Cerebellar cortex (tissue), 1 donor: ENCODE measurements at regions not wholly inside any gene's neighbourhood (a gene's known extent, or its start where the extent isn't known, plus 50 kb on each side); places are given as distances from the start of the nearest gene placed in this dataset.
A peak's percentile ranks its signal among the peaks of the same experiment; 100 is the strongest.

Experiments
- DNase-seq: peaks from one replicate; pipeline ENCODE4 v3.0.0-alpha.2; 2015; ENCODE audit warnings: low spot score

DNA sequence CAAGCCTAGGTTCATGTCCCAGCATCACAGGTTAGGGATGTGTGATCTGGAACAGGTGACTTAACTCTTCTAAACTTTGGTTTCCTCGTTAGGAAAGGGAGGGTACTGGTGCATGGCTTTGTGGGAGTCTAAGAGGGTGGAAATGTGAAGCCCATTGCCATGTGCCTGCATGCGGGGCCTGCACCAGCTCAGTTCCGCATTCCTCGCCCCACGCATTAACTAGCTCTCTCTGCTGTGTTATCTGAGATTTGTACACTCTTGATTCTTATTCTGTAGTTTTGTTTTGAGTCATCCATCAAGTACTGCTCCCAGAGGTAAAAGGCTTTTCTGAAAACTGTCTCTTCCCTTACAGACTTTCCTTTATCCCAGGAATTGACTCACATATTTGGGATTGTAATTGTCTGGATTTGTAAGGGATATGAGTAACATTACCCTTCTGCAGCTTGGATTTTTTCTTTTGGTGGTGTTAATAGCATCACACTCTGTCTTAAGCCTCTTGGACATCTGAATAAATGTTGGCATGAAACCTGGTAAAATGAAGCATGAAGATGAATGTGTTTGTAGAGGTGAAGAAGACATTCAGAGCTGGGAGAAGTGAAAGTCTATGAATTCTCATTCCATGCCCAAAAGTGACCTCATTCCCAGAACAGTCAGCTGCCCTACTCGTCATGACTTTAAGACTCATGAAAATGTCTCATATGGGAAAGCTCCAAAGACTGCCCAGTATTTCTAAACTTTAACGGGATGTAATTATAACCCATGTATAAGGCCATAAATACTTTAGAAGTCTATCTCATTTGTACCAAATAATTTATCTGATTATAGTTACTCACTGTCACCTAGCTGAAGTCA, 357.3 kb downstream of the FOXA2 start:
- no peak for DNase-seq

- DNase-seq = no peak
Observed at GRCh38 chr20:22223236-22223635, 361.1 kb downstream of the FOXA2 start.

DNA sequence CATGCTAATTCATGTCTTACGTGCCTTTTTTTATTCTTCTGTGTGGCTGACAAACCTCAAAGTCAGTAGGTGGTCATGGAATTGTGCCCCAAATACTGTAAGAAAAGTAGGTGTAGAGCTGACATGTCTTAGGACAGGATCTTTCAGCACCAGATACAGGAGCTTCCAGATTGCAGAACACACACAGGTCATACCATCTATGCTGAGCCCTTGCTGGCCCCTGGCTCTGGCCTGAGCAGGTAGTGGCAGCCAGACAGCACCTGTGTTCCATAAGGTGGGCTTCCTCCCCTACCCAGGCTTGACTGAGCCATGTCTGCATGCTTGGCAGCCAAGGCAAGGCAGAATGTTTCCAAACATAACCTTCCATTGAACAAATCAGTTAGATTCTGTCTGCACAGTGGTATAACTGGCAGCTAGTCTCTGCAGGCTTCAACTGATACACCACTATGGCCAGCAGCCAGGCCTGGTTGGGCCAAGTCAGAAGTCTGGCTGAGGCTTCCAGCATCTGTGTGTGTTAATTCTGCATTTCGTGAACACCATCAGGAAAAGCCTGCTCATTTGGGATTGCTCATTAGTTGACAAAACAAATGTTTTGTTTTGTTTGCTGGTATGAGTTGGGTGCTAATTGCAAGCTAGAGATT, 366.5 kb downstream of the FOXA2 start:
- DNase-seq = peak; percentile 24

DNA sequence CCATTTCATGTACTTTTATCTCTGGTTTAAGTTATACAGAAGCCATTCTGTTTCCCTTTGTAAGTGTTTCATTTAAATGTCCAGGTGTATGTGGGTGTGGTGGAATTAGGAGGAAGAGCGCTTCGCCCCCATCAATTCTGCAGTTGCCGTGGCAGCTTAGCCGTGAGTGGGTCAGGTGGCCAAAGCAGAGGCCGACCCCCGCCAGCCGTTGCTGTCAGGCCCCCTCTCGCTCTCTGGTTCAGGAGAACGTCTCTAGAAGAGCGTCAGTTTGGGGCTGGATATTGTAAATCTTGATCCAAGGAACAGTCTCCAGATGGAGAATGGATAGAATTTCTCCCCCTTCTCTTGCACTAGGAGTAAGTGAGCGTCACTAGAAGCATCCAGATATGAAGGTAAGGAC, 367.4 kb downstream of the FOXA2 start:
- DNase-seq = no peak

DNA sequence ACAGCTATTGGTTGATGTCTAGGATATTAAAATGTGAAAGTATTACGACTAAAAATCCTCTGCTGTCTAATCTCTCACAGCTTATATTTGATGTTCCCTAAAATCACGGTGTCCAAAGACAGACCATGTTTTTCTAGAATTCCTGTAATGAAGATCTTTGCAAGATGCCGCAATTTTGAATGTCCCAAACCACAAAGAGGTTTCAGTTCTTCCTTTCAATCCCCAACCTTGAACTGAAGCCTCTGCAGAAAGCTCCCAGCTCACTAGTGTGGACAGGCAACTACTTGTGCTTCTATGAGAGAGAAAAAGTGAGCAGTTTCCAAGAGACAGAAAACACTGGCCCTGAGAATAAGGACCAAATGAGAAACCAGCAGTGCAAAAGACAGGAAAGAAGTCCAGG, 370.1 kb downstream of the FOXA2 start:
- no peak for DNase-seq

DNA sequence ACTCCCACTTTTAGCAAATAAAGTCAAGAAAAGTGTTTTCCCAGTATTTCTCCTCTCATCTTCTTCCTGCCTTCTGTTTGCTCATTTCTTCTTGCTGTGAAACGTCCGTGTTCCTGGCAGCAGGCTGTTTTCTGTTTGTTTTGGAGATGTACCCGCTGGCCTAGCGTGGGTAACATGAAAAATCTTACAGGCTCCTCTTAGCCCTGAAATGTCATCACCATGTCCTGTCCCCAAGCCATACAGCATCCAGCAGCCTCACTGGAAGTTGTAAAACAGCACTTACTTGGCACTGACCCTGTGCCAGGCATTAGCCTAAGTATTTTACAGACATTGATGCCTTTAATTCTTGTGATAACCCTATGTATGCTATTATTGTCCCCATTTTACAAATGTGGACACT, 371.1 kb downstream of the FOXA2 start:
- no peak for DNase-seq

DNA sequence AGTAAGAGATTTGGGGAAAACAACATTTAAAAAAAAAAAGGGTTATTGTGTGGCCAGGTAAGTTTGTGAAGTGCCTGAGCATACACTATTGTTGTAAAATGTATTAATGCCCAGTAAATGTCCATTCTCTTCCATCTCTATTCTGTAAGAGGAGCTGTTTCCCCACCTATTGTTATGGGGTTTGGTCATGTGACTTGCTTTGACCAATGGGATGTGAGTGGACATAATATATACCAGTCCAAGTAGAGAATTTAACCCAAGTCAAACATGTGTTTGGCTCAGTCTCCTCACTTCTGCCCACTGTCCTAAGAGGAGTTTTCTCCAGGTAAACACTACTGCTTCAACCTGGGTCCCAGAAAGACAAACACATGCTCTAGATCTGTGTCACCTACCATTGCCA, 377.1 kb downstream of the FOXA2 start:
- DNase-seq = no peak

DNA sequence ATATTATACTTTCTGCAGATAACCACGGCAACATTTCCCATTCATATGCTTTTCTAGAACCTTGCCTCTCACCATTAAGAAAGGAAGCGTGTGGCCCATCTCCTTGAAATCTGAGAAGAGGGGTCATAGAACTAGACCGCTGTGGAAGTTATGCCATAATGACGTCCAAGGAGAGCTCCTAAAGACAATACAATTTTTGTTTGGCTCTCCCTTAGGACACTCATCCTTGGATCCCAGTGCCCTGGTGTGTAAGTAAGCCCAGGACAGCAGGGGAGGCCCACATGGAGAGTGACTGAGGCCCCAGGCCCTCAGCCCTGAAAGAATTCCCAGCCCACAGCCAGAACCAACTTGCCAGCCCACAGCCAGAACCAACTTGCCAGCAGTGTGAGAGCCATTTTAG, 379.6 kb downstream of the FOXA2 start:
- no peak for DNase-seq

- DNase-seq = no peak
Observed at GRCh38 chr20:22182148-22182547, 402.2 kb downstream of the FOXA2 start.

DNA sequence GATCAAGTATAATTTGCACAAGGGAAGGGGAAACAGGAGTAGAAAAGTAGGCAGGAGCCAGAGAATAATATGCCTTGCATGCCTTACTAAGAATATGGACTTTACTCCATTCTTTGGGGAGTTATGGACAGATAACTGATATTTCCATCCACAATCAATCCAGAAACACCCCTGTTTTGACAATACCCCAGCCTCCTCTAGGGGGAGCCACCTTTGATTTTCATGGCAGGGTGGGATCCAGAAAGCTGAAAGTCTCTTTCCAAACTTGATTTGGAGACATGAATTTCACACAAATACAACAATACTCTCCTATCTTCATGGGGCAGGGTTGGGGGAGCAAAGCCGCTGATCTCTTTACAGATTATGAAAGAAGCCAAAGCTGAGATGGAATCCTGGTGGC, 404.1 kb downstream of the FOXA2 start:
- no peak for DNase-seq

- no peak for DNase-seq
Observed at GRCh38 chr20:22160101-22160652, 424.2 kb downstream of the FOXA2 start.

- no peak for DNase-seq
Observed at GRCh38 chr20:22159276-22159675, 425.1 kb downstream of the FOXA2 start.

- no peak for DNase-seq
Observed at GRCh38 chr20:22127587-22127986, 422.1 kb downstream of the PAX1 start.

- peak; percentile 2 for DNase-seq
Observed at GRCh38 chr20:22106308-22106938, 401.0 kb downstream of the PAX1 start.

DNA sequence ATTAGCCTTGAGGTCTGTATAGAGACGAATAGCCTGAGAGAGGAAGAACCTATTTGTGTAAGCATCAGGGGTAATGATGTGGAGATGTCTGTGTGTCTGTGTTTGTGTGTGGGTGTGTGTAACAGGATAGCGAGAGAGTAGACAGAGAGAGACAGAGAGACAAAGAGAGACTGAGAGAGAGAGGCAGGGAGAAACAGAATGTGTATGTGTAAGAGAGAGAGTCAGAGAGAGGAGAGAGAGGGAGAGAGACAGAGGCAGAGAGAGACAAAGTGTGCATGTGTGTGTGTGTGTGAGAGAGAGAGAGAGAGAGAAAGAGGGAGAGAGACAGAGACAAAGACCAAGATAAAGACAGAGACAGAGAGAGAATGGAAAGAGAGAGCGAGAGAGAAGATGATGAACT, 396.1 kb downstream of the PAX1 start:
- no peak for DNase-seq

DNA sequence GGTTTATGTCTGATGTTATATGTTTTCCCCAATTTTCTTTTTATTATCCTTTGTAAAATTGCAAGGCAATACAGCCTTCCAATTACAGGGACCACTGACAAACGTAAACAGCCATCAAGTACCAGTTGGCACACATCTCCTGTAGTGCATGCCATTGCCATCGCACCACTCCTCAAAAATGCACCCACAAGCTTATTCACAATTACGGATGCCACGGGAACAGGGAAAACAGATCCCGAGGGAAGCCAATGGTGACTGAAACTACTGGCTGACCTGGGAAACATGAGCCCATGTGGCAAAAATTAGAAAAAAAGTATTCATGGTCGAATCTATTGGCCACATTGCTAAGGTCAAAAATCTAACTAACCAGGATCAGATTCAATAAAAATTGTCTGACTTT, 395.2 kb downstream of the PAX1 start:
- no peak for DNase-seq

- DNase-seq = no peak
Observed at GRCh38 chr20:22099348-22099747, 393.9 kb downstream of the PAX1 start.

DNA sequence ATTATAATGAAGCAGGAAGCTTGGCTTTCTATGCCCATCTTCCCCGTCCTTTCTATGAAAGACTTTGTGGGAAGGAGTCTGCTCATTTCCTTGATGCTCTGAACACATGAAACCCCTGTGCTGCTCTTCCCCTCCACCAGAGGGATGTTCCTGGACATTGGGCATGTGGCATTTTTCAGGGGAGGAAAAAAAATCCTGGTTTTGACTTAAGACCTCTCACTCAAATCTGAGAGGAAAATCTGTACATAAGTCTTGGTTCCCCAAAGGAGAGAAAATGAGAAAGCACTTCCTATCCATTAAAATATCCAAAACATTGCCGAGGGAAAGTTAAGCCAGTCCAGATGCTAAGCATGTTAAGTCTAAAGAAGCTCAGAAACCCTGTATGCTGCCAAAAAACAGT, 393.0 kb downstream of the PAX1 start:
- DNase-seq = no peak

GRCh38 chr20:22093122-22093521, 387.7 kb downstream of the PAX1 start:
- DNase-seq = no peak

GRCh38 chr20:22088882-22089281, 383.4 kb downstream of the PAX1 start:
- no peak for DNase-seq

DNA sequence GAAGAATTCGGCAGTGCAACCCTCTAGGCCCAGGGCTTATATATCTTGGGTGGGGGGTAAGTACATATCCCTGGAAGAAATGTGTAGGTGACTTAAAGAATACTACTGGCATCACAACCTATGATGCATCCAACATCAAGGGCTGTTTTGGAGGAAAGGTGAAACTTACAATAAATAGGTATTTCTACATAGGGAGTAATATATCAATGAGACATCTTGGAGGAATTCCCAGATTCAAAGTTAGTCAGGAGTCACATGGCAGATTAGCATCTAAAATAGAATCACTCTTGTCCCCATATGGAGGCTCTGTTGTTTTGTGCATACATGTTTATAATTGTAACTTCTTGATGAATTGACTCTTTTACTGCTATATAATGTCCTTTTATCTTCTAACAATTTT, 375.5 kb downstream of the PAX1 start:
- DNase-seq = no peak

GRCh38 chr20:22074635-22075034, 369.2 kb downstream of the PAX1 start:
- DNase-seq = no peak

- DNase-seq = no peak
Observed at GRCh38 chr20:22071841-22072240, 366.4 kb downstream of the PAX1 start.
